Kidney (tissue), 13 donors: ENCODE measurements at regions not wholly inside any gene's neighbourhood (a gene's known extent, or its start where the extent isn't known, plus 50 kb on each side); places are given as distances from the start of the nearest gene placed in this dataset.

Source experiments
- DNase-seq, 5 donors: peaks; one replicate each; pipeline ENCODE4 v3.0.0-alpha.2; 2013 to 2020
- FAIRE-seq: peaks from 2 replicates; lab custom pipeline; 2012; peaks lifted over from hg19 to GRCh38; lab: Jason Lieb, UNC
- H3K27ac ChIP-seq, 2 donors: one replicate each; pipeline ENCODE4 v1.7.0; 2013; ENCODE audit warnings: low read depth in 2 of 2, low read length in 2 of 2, inconsistent platforms in 1 of 2
- H3K27me3 ChIP-seq: one replicate; pipeline ENCODE4 v1.7.1; 2013; ENCODE audit warnings: low read length, inconsistent platforms; ENCODE audit not compliant: control insufficient read depth, insufficient read depth
- H3K36me3 ChIP-seq, 3 donors: one replicate each; pipeline versions ENCODE4 v1.7.0 to v1.7.1; 2013; ENCODE audit warnings: low read length in 3 of 3, control low read depth in 1 of 3, inconsistent platforms in 1 of 3; ENCODE audit not compliant: insufficient read depth in 3 of 3, control insufficient read depth in 2 of 3
- H3K4me1 ChIP-seq, 3 donors: one replicate each; pipeline versions ENCODE4 v1.7.0 to v1.7.1; 2013; ENCODE audit warnings: low read length in 3 of 3, inconsistent platforms in 1 of 3, low read depth in 1 of 3; ENCODE audit not compliant: control insufficient read depth in 2 of 3, insufficient read depth in 2 of 3
- H3K4me3 ChIP-seq, 3 donors: one replicate each; pipeline versions ENCODE4 v1.7.0 to v1.8.1; 2013; ENCODE audit warnings: low read length in 3 of 3, control low read depth in 1 of 3, inconsistent platforms in 1 of 3
- H3K9ac ChIP-seq, 3 donors: one replicate each; pipeline versions ENCODE4 v1.7.0 to v1.7.1; 2013; ENCODE audit warnings: low read length in 3 of 3, control low read depth in 1 of 3, inconsistent platforms in 1 of 3
- H3K9me3 ChIP-seq, 3 donors: one replicate each; pipeline versions ENCODE4 v1.7.0 to v1.7.1; 2013; ENCODE audit warnings: low read length in 3 of 3, control low read depth in 1 of 3, inconsistent platforms in 1 of 3; ENCODE audit not compliant: control insufficient read depth in 2 of 3, insufficient read depth in 1 of 3
- intact Hi-C: fragments of 100-400 bp; cut with DNase I; formaldehyde crosslinking; loops from one replicate; pipeline ENCODE4 v1.11.1; 2022
- TF ChIP-seq, protein P1 (sequence below): IDR thresholded peaks from 3 replicates; pipeline ENCODE4 v1.5.1; 2012; ENCODE audit warnings: mild to moderate bottlenecking, moderate library complexity, borderline replicate concordance; ENCODE audit not compliant: insufficient read depth; ENCODE audit errors: extremely low read depth
- donor health status: control.
- donor health status: control.
- donor health status: control.
- donor health status: control.
- donor health status: control.
- donor health status: DM: yes; HTN: yes; CAD: no.
- donor health status: Normal renal cell carcinoma (clear cell type).

DNA sequence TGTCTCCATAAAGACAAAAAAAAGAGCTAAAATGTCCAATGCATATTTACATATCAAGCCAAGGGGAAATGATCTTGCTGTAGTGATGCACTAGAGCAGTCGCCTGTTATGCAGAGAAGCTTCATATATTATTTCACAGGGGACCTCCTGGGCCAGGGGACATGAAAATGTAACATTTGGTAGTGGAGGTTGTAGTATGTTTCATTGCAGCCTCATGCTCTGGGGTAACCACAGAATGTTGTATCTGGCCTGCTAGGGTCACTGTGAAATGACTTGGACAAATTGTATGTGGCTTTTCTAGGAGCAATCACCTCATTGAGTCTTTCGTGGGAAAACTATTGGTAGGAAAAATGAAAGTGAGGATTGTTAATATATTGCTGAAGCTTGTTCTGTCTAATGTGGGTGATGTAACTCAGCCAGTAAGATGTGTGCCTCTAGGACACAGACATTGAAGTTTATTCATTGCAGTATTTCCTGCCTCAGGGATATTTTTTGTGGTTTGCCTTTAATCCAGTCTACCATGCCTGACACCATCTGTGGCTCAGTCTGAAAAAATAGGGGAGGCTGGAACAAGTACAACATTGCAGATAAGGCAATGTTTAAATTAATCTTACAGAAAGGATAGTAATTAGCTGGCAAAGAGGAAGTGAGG lies 430.8 kb upstream of the TNC start:
- no peak overlapping the region for H3K27ac ChIP-seq
- H3K9ac ChIP-seq, result no peak overlapping the region
- FAIRE-seq (no peak), DNase-seq (no peak)
- no peak overlapping the region for H3K4me3 ChIP-seq
- H3K4me1 ChIP-seq, result no peaks in the 10 kb centered on the region
- TF ChIP-seq, protein P1, sequence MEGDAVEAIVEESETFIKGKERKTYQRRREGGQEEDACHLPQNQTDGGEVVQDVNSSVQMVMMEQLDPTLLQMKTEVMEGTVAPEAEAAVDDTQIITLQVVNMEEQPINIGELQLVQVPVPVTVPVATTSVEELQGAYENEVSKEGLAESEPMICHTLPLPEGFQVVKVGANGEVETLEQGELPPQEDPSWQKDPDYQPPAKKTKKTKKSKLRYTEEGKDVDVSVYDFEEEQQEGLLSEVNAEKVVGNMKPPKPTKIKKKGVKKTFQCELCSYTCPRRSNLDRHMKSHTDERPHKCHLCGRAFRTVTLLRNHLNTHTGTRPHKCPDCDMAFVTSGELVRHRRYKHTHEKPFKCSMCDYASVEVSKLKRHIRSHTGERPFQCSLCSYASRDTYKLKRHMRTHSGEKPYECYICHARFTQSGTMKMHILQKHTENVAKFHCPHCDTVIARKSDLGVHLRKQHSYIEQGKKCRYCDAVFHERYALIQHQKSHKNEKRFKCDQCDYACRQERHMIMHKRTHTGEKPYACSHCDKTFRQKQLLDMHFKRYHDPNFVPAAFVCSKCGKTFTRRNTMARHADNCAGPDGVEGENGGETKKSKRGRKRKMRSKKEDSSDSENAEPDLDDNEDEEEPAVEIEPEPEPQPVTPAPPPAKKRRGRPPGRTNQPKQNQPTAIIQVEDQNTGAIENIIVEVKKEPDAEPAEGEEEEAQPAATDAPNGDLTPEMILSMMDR, result no peak
- intact Hi-C loops, result no loop called here
- H3K9me3 ChIP-seq, result no peaks in the 10 kb centered on the region
- H3K27me3 ChIP-seq, result no peaks in the 10 kb centered on the region
- no peaks in the 10 kb centered on the region for H3K36me3 ChIP-seq

DNA sequence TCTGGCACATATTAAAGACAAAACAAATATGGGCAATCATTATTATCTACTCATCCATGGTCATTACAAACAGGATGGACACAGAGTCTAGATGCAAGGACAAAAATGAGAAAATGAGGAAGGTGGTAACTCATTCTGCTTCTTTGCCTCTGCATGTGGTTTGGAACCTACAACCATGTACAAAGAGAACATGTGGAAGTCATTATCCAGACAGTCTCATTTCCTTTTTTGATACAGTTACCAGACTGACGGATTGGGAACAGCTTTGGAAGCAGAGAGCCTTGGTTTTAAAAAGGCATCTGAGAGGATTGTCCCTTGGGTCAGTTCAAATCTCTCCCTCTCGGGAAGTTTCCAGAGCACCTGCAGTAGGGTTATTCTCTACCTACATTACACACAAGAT lies 433.4 kb upstream of the TNC start:
- Histone ChIP-seq H3K4me1 (no peaks in the 10 kb centered on the region), H3K9me3 (peaks cover 0 to 7% (median 0%) of the 10 kb centered on the region in 3 donors), H3K27me3 (no peaks in the 10 kb centered on the region), H3K9ac (no peak overlapping the region), H3K27ac (no peak overlapping the region), H3K4me3 (no peak overlapping the region), H3K36me3 (no peaks in the 10 kb centered on the region)
- FAIRE-seq (no peak), DNase-seq (peak in 1 of 5 donors; percentile 18)
- intact Hi-C loops, result no loop called here
- TF ChIP-seq, protein P1, result no peak

DNA sequence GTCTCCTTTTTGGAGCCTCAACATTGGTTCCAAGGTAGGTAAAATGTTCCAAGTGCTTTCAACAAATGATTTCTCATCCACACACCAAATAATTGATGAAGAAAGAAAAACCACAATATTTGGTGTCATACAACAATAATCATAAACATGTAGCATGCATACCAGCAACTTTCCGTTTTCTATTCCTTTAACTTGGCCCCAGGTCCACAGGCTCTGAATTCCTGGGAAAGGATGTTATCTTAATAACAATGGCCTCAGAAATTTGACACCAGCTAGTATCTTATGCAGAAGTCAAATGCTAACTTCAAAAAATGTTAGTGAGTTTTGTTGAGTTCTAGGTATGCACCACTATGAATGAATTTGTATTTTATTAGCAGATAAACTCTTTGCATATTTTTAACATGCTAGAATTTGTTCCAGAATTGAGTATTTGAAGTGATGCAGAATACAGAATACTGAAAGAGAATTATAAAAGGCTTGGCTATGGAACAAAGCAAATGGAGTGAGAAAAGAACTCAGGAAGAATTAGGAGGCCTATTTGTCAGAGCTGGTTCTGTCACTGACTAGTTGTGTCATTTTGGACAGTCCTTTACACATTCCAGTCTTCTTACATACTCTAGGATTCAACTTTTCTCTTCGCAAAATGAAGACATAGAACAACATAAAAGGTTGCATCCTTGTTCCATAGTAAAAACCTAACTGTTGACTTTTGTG lies 435.3 kb upstream of the TNC start:
- DNase-seq (no peak), FAIRE-seq (no peak)
- H3K27me3 ChIP-seq, result no peaks in the 10 kb centered on the region
- no peaks in the 10 kb centered on the region for H3K36me3 ChIP-seq
- no peaks in the 10 kb centered on the region for H3K4me1 ChIP-seq
- H3K4me3 ChIP-seq, result no peak overlapping the region
- intact Hi-C loops, result no loop called here
- TF ChIP-seq, protein P1, result no peak
- H3K9ac ChIP-seq, result no peak overlapping the region
- no peak overlapping the region for H3K27ac ChIP-seq
- peaks cover 0 to 7% (median 0%) of the 10 kb centered on the region in 3 donors for H3K9me3 ChIP-seq
